RWPE2 (cell line): ENCODE measurements at regions not wholly inside any gene's neighbourhood (a gene's known extent, or its start where the extent isn't known, plus 50 kb on each side); places are given as distances from the start of the nearest gene placed in this dataset.

Experiments used
- ATAC-seq: fragments of 200-7000 bp; cut with Tn5 transposase; 3 replicates; pipeline ENCODE4 v1.9.1; 2021; ENCODE audit warnings: low read depth
- DNase-seq: peaks from one replicate; pipeline ENCODE4 v3.0.0-alpha.2; 2020; ENCODE audit warnings: low spot score
- H3K27ac ChIP-seq: fragments of 450-650 bp; 2 replicates; pipeline ENCODE4 v1.5.1; 2017; ENCODE audit warnings: mild to moderate bottlenecking; ENCODE audit not compliant: poor library complexity, severe bottlenecking
- H3K27me3 ChIP-seq: fragments of 250-450 bp; sonication (Bioruptor Pico); 2 replicates; pipeline ENCODE4 v1.5.1; 2021; ENCODE audit warnings: mild to moderate bottlenecking, moderate library complexity; ENCODE audit not compliant: insufficient read depth, poor library complexity, severe bottlenecking
- H3K36me3 ChIP-seq: fragments of 250-450 bp; sonication (Bioruptor Pico); 2 replicates; pipeline ENCODE4 v1.5.1; 2020; ENCODE audit warnings: low read depth, mild to moderate bottlenecking, moderate library complexity
- H3K4me1 ChIP-seq: fragments of 250-450 bp; sonication (Bioruptor Pico); 2 replicates; pipeline ENCODE4 v1.5.1; 2021; ENCODE audit warnings: mild to moderate bottlenecking, moderate library complexity; ENCODE audit not compliant: insufficient read depth, poor library complexity, severe bottlenecking
- H3K4me3 ChIP-seq: fragments of 250-450 bp; sonication (Bioruptor Pico); 2 replicates; pipeline ENCODE4 v1.5.1; 2021; ENCODE audit warnings: mild to moderate bottlenecking, moderate library complexity; ENCODE audit not compliant: severe bottlenecking
- H3K9me3 ChIP-seq: fragments of 250-450 bp; sonication (Bioruptor Pico); 2 replicates; pipeline ENCODE4 v1.5.1; 2021; ENCODE audit warnings: mild to moderate bottlenecking, moderate library complexity; ENCODE audit not compliant: severe bottlenecking
- CTCF ChIP-seq: fragments of 450-650 bp; IDR thresholded peaks from one replicate; pipeline ENCODE4 v1.5.1; 2017; ENCODE audit warnings: mild to moderate bottlenecking, moderate library complexity; ENCODE audit not compliant: poor library complexity, severe bottlenecking

- no peaks in the 10 kb centered on the region for H3K4me1 ChIP-seq
- TF ChIP-seq CTCF = no peak
- H3K4me3 ChIP-seq = no peak overlapping the region
- no peak for ATAC-seq
- no peak overlapping the region for H3K27ac ChIP-seq
- DNase-seq = no peak
- H3K27me3 ChIP-seq = peaks cover 16% of the 10 kb centered on the region
- no peaks in the 10 kb centered on the region for H3K9me3 ChIP-seq
- H3K36me3 ChIP-seq = no peaks in the 10 kb centered on the region
Measured at GRCh38 chr20:57087102-57087501, 179.3 kb downstream of the BMP7 start.

GRCh38 chr20:57087705-57088104, 178.7 kb downstream of the BMP7 start:
- ATAC-seq (no peak), DNase-seq (no peak)
- H3K4me3 ChIP-seq = no peak overlapping the region
- no peaks in the 10 kb centered on the region for H3K36me3 ChIP-seq
- H3K27me3 ChIP-seq = peaks cover 16% of the 10 kb centered on the region
- H3K27ac ChIP-seq = no peak overlapping the region
- H3K4me1 ChIP-seq = no peaks in the 10 kb centered on the region
- H3K9me3 ChIP-seq = no peaks in the 10 kb centered on the region
- no peak for TF ChIP-seq CTCF

- Histone ChIP-seq H3K27ac (no peak overlapping the region), H3K36me3 (no peaks in the 10 kb centered on the region), H3K27me3 (peaks cover 16% of the 10 kb centered on the region), H3K9me3 (no peaks in the 10 kb centered on the region), H3K4me3 (no peak overlapping the region), H3K4me1 (no peaks in the 10 kb centered on the region)
- no peak for TF ChIP-seq CTCF
- DNase-seq (no peak), ATAC-seq (no peak)
Measured at GRCh38 chr20:57088436-57088835, 178.0 kb downstream of the BMP7 start.

- Histone ChIP-seq H3K27me3 (peaks cover 16% of the 10 kb centered on the region), H3K36me3 (no peaks in the 10 kb centered on the region), H3K4me1 (no peaks in the 10 kb centered on the region), H3K4me3 (no peak overlapping the region), H3K27ac (no peak overlapping the region), H3K9me3 (no peaks in the 10 kb centered on the region)
- ATAC-seq = peak; percentile 89
- no peak for DNase-seq
- TF ChIP-seq CTCF = peak; percentile 100
Measured at GRCh38 chr20:57089699-57090144, 176.7 kb downstream of the BMP7 start.

GRCh38 chr20:57090590-57091560, 175.6 kb downstream of the BMP7 start:
- no peak for ATAC-seq
- H3K27ac ChIP-seq = no peak overlapping the region
- peaks cover 16% of the 10 kb centered on the region for H3K27me3 ChIP-seq

More at GRCh38 chr20:57090590-57091560, 175.6 kb downstream of the BMP7 start:
- no peak overlapping the region for H3K4me3 ChIP-seq
- no peaks in the 10 kb centered on the region for H3K9me3 ChIP-seq
- TF ChIP-seq CTCF = no peak
- no peaks in the 10 kb centered on the region for H3K4me1 ChIP-seq
- H3K36me3 ChIP-seq = no peaks in the 10 kb centered on the region
- peak; percentile 74 for DNase-seq
